ENCODE measurements at regions not wholly inside any gene's neighbourhood (a gene's known extent, or its start where the extent isn't known, plus 50 kb on each side); places are given as distances from the start of the nearest gene placed in this dataset.

DNA sequence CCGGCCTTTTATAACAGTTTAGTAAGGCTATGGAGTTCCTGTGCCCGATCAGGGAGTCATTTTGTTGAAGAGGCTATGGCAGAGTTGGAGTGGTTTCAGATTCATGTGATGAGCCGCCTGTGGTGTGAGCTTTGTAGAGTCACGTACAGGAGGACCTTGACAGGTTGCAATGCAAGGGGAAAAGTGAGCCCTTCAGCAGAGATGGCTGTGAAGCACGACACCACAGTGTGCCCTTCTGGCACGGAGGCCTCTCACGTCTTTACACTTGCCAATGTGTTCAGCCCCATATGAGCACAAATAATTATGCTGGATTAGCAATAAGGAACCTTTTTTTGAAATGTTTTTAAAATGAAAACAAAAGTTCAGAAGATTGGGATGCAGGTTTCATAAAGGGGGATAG lies 499.8 kb downstream of the LIG4 start:
- CTCF ChIA-PET, result no interaction called here
- POLR2A ChIA-PET, result no interaction called here

DNA sequence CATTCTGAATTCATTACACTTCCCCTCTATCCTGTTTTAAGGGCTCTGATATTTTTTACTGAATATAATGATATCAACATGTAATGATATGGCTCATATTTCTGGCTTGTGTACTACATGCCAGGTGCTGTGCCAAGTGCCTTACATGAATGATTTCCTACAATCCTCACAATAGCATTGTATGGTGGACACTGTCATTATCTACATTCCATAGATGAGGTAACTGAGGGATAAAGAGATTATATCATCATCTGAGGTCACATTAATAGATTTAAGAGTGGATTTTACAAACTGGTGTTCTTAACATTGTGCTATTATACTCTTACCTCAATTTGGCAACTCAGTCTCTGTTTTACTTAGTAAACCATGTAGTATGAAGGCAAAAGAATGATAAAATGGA lies 502.0 kb downstream of the LIG4 start:
- CTCF ChIA-PET, result no interaction called here
- POLR2A ChIA-PET, result no interaction called here

DNA sequence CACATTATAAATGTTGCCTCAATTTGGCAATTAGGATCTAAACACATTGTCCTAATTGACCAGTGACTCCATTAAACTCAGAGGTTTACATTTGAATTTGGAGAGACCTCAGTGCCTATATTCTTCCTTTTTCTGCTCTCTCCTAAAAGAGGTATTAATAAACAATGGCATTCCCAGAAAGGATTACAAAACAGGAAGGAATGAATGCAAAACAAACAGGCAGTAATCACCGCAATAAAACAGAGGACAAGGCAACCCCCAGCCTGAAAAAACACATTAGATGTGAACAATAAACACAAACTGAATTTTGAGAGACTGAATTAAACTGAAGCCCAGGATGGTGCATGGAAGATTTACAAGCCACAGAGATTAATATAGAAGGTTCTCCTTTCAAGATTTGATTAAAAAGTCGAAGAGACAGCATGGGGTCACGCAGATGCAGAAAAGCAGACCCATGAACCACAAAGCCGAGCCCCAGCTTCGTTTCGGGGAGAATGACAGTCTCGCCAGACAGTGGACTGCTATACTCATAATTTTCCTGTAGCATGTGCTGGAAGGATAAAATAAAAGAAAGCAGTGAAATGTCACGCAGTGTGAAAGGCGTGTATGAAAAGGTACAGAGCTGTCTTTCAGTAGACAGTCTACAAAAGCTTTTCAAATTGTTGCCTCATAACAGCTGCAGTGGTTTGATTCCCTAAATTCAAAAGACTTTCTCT lies 503.0 kb downstream of the LIG4 start:
- ChIA-PET CTCF (no interaction called here), POLR2A (no interaction called here)

DNA sequence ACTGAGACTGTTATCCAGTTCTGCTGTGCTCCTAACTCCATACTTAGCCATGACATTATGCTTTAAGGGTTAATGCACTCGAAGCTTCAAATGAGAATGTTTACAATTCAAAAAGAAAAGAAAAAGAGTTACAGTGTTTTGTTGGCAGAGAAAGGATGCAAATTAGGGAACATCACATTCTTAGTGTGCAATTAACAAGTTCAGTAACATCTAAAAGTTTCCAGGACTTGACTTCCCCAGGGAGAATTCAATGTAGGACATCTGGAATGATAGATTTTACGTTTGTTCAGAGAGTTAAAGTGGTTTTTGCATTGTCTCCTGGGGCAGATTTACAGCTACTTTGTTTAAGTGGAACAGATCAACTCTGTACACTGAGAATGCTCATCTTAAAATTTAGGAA lies 525.2 kb downstream of the LIG4 start:
- POLR2A ChIA-PET, result no interaction called here
- CTCF ChIA-PET, result no interaction called here

DNA sequence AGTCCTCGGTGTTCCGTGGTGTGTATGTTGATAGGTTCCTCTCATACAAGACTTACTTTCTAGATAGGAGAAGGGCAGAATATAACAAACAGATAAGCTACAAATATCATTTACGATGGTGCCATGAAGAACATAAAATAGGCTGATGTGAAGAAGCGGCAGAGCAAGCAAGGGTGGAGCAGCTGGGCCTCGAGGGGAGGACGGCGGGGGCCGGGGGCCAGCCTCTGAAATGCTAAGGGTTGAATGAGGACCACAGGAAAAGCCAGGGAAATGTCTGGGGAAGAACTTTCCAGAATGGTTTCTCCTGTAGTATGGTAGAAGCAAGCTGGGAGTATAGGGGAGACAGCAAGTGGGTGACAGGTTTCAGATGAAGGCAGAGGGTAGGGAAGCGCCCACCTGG lies 529.5 kb downstream of the LIG4 start:
- ChIA-PET CTCF (no interaction called here), POLR2A (no interaction called here)

DNA sequence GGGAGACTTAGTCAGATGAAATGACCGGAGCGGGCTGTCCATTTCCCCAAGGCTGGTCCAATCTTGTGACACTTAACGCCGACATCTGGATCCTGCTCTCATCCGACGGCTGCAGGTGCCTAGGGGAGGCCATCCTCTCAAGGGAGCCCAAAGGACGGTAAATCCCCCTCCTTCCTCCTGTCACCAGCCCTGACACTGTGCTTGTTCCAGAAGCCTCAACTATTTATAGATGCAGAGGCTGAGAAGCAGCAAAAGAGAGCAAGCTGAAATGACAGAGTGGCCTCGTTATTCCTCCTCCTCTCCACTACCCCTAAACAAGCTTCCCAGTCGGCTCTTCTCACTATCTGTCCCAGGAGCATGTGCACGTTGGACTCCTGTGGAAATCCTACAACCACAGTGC lies 533.7 kb downstream of the LIG4 start:
- ChIA-PET CTCF (no interaction called here), POLR2A (no interaction called here)

DNA sequence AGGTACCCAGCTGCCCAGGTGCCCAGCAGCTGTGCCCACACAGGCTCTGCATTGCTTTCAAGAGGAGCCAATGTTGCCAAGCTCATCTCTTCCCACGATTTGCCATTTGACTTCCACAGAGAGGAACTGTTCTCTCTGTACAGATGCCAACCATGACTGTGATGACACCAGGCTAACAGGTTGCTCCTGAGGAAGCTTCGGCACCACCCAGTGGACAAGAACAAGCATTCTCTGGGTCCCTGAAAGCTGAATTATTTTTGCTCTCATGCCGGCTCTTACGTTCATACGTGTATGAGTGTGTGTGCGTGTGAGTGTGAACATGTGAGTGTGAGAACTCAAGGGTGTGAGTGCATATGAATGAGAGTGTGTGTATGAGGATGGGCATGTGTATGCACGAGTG lies 535.2 kb downstream of the LIG4 start:
- ChIA-PET POLR2A (no interaction called here), CTCF (no interaction called here)

DNA sequence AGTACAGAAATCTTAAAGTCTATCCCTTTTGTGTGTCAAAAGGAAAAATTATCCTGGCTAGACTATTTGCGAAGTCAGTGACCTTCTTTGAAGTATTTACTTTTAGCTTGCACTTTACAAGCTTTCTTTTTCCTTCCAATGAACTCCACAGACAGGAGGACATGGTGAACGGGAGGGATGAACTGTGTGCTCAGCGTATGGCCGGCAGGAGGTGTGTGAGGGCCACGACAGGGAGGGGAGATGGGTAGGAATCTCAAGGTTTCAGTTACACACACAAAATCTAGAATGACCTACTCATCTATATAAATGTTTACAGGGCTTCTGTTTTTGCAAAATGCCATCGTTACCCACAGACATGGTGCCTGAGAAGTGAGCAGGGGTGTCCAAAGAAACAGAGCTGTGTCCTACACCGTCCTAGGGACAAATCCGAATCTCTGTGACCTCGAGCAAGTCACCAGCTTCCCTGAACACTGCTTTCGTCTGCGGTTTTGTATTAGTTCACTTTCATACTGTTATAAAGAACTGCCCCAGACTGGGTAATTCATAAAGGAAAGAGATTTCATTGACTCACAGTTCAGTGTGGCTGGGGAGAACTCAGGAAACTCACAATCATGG lies 537.2 kb downstream of the LIG4 start:
- ChIA-PET CTCF (no interaction called here), POLR2A (no interaction called here)

DNA sequence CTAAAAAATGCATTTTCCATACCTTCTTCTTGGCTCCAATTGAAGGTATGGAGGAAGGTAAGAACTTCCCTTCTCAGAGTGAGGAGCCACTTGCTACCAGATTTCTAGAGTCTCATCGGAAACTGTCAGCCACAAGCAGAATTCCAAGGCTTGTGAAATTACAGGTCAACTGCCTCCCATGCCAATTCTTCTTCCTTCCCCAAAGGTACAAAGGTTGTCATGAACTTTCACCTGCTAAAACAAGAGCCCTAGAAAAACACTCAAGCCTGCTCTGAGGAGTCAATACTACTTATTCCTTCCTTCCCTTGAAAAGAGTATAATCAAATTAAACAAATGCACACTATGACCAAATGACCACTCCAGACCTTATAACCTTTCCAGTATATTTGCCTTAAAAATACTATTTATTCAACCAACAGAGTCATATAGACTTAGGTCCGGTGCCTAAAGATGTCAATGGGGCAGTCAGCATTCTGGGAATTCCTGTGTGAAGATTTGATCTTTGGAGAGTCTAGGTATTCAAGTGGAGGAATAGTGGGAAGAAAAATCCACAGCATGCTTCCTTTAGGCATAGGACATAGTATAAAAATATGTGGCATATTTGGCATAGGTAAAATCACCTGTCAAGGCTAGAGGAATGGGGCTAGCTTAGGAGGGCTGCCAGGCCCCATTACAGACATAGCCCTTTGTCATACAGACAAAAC lies 539.3 kb downstream of the LIG4 start:
- ChIA-PET POLR2A (no interaction called here), CTCF (no interaction called here)

DNA sequence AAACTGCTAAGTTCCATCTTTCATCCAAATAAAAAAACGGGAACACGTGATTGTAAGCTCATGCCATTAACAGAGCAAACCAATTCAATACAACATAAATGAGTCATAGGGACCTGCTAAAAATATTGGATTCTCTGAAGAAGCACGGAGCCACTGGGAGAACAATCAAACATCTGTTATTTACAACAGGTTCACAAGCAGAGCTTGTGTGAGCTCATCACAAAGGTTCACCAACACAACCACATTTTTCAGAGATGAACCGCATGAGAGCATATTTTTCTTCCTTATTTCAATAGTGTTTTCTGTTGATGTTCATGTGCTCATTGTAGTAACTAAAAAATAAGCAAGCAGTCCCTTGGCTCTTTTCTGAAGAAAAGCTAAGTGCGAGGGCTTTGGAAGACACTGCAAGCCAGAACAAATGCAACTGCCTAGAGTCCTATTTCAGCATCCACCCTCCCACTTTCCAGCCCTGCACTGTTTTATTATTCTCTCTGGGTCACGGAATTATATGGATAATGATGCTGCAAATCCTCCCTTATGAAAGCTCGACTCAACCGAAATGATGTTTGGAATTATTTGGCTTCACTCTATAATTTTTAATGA lies 545.8 kb downstream of the LIG4 start:
- CTCF ChIA-PET, result no interaction called here
- POLR2A ChIA-PET, result interaction anchor here (0.7 kb wide), 1 partner anchor 312 kb away, joined by 3 read pairs; no protein-coding TSS in a partner anchor

DNA sequence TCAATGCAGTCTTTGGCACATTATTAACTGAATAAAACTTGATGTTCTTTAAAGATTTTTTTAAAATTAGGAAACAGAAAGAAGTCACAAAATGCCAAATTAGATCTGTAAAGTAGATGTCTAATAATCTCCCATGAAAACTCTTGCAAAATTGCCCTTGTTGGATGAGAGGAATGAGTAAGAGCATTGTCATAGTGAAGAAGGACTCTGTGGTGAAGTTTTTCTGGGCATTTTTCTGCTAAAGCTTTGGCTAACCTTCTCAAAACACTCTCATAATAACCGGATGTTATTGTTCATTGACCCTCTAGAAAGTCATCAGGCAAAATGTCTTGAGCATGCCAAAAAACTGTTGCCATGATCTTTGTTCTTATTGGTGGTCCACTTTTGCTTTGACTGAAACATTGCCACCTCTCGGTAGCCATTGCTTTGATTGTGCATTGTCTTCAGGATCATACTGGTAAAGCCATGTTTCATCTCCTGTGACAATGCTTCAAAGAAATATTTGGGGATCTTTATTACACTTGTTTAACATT lies 549.3 kb downstream of the LIG4 start:
- POLR2A ChIA-PET, result no interaction called here
- CTCF ChIA-PET, result no interaction called here

DNA sequence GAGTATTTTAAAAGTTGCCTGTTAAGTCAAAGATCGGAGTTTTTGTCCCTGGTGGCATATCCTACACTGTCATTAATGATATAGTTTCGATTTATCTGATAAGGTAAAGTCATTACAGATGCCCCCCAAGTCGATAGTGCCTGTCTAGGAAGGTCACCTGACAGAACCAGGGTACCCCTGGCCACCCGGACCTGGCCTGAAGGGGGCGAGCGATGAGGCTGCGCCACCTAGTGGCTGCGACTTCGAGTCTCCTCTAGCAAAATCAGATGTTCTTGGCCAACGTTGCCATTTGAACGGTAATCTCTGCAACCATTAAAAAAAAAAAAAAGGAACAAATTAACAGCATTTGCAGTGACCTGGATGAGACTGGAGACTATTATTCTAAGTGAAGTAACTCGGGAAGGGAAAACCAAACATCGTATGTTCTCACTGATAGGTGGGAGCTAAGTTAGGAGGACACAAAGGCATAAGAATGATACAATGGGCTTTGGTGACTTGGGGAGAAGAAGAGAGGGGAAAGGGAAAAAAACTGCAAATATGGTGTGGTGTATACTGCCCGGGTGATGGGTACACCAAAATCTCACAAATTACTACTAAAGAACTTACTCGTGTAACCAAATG lies 565.1 kb downstream of the LIG4 start:
- CTCF ChIA-PET, result interaction anchor here (0.6 kb wide), 1 partner anchor 42 kb away, joined by 3 read pairs; no protein-coding TSS in a partner anchor

DNA sequence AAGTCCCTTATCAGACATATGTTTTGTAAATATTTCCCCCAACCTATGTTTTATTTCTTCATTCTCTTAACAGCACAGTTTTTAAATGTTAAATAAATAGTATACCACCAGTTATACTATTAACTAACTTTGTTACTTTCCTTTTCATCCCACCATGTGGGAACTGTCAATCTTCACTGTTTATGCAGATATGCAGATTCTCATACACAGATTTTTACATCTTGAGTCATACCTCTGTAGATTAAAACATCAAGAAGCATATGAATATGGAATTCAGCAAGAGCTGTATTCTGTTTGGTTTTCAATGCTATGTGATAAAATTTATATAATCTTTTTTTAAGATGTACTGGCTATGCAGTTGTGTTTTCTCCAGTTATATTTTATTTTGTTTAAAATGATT lies 566.3 kb downstream of the LIG4 start:
- CTCF ChIA-PET, result no interaction called here
- POLR2A ChIA-PET, result no interaction called here

More for the DNA sequence above, 565.1 kb downstream of the LIG4 start:
- POLR2A ChIA-PET, result no interaction called here

DNA sequence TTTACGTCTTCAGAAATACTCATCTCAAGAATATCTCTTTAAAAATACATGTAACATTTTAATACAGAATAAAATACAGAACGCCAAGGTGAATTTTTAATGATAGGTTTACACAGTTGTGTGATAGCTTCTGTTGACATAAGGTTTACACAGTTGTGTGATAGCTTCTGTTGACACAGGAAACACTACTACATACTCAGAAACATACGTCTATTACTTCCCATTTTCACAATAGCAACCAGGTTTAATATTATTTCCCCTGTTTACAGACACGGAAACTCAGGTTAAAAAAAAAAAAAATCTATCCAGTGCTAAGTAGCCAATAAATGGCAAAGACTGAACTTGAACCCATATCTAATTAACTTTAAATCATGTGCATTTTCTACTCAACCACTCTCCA lies 571.2 kb downstream of the LIG4 start:
- POLR2A ChIA-PET, result no interaction called here
- CTCF ChIA-PET, result no interaction called here

DNA sequence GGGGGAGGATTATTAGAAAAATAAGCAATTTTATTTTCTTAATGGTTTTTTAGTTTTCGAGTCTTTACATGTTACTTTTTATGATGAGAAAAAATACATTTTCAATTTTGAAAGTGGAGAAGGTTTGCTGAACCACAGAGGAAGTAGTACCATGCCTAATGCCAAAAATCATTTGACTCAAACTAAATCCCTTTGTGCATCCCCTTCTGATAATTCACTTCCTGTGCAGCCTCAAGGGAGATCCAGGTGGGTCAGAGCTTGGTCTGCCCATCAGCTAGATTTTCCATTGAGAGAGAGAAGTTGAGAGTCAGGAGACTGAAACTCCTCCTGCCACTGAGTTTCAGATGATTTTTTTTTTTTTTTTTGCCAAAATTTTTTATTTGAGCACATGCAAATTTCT lies 571.7 kb downstream of the LIG4 start:
- POLR2A ChIA-PET, result no interaction called here
- CTCF ChIA-PET, result no interaction called here

DNA sequence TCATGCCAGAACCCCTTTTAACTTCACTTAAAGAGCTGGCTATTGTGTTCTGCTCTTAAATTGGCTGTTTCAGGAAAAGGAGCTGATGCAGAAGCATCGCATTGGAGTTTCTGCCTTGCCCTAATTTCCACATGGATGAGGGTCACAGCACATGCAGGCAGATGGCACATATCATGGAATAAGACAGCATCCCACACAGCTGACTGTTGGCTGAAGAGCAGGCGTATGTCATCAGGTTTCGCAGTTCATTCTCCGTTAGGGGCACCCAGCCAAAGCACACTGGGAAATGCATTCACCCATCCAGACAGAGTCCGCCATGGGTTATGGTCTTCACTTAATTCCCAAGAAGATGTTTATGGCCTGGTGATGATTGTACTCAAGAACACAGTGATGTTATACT lies 572.5 kb downstream of the LIG4 start:
- CTCF ChIA-PET, result no interaction called here
- POLR2A ChIA-PET, result no interaction called here

DNA sequence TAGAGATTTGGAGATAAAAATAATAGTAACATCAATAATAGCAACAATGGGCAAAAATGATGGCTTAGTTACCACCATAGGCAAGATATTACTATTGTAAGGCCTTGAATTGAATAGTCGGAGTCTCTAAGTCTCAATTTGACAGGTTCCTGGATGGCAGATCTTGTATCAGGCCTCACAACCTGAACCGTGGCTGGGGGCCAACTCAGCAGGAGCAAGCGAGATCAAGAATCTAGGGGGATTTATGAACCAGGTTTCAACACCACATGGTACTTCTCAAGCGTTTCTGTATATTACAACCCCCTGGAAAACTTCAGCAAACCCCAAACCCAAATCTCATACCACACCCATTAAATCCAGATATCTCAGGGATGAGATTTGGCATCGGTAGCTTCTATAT lies 573.8 kb downstream of the LIG4 start:
- ChIA-PET POLR2A (no interaction called here), CTCF (no interaction called here)

DNA sequence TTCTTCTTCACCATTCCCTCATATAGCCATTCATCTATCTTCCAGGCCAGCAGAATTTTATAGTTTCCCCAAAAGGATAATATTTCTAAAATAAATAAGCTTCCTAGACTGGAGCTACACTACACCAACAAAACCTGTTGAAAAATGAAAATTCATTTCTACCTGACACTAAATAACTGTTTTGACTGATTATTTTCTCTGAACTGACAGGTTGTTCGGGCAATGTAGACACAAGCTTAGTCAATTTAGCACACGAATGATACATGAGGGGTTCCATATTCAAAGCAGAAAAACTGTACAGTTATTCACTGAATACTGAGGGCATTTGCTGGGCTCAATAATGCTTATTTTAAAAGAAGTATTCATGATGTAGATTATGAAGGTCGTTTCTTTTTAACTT lies 589.7 kb downstream of the LIG4 start:
- CTCF ChIA-PET, result no interaction called here
- POLR2A ChIA-PET, result no interaction called here

DNA sequence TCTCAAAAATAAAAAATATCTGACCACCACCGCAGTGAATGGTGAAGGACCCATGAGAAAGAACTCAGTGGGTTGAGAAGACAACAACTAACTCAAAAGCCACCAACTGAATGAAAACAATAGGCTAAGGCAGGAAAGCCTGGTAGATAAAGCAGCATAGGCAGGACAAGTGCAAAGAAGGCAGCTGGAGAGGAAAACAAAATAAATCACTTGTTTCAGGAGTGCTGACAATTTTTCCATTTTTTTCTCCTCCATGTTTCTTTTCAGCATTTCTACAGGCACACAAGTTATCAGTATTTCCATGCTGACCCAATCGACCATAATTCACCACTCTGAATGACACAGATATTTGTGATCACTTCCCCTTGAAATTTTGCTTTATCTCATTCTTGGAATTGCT lies 597.8 kb downstream of the LIG4 start:
- CTCF ChIA-PET, result no interaction called here

DNA sequence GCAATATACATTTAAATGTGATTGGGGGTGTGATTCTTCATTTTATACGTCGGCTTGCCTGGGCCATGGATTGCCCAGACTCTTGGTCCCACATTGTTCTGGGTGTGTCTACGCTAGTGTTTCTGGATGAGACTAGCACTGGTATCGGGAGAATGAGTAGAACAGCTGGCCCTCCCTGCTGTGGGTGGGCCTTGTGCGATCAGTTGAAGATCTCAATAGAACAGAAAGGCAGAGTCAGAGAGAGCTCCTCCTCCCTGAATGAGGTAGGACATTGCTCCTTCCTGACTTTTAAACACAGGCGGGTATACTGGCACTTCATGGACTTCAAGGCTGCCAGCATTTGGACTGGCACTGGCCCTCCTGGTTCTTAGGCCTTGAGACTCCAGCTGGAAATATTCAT lies 603.0 kb downstream of the LIG4 start:
- ChIA-PET CTCF (no interaction called here), POLR2A (no interaction called here)

More for the DNA sequence above, 597.8 kb downstream of the LIG4 start:
- POLR2A ChIA-PET, result no interaction called here

DNA sequence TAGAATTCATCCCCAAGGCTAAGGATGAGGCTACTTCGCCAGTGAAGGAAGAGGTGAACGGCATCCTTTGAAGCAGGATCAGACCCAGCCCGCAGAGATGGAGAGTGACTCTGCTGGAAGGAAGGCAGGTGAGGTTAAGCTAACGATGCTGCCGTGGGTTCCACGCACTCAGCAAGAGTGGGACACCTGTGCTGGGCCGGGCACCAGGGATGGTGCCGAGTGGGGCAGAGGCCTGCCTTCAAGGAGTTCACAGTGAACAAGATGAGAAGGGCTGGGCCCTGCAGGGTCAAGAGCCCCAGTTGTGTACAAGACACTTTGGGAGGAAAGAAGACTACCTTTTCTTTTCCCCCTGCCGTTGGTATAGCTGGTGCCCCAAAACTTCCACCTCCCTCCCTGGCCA lies 606.6 kb downstream of the LIG4 start:
- ChIA-PET POLR2A (no interaction called here), CTCF (interaction anchor here (0.6 kb wide), 1 partner anchor 41 kb away, joined by 3 read pairs; no protein-coding TSS in a partner anchor)
